PC-9 (cell line): ENCODE measurements at regions not wholly inside any gene's neighbourhood (a gene's known extent, or its start where the extent isn't known, plus 50 kb on each side); places are given as distances from the start of the nearest gene placed in this dataset.

Source experiments
- EZH2 ChIP-seq: fragments of 200-600 bp; sonication (generic); IDR thresholded peaks from 2 replicates; pipeline ENCODE4 v1.8.0; 2017; ENCODE audit warnings: antibody characterized with exemption, low read depth
- TF ChIP-seq, protein P1 (sequence below): fragments of 200-600 bp; sonication (generic); conservative IDR thresholded peaks from 2 replicates; pipeline ENCODE4 v1.6.1; 2017; ENCODE audit warnings: mixed run types, antibody characterized with exemption, mild to moderate bottlenecking, moderate library complexity

DNA sequence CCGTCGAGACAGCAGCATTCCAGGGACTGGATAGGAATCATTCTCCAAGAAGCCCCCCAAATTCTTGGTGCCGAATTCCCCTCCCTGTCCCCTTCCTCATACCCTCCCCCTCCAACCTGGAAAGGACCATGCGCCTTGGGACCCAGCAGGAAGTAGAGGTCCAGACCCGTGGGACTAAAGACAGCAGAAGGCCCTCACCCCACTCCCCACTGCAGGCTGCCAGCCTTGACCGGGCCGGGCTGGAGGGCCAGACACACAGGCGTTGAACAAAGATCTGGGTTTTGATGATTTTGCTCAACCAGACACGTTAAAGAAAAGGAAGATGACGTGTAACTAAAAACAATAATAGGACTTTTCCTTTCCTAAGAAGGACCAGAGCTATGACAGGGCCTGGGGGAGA, 286.5 kb downstream of the NPHP4 start:
- TF ChIP-seq, protein P1, sequence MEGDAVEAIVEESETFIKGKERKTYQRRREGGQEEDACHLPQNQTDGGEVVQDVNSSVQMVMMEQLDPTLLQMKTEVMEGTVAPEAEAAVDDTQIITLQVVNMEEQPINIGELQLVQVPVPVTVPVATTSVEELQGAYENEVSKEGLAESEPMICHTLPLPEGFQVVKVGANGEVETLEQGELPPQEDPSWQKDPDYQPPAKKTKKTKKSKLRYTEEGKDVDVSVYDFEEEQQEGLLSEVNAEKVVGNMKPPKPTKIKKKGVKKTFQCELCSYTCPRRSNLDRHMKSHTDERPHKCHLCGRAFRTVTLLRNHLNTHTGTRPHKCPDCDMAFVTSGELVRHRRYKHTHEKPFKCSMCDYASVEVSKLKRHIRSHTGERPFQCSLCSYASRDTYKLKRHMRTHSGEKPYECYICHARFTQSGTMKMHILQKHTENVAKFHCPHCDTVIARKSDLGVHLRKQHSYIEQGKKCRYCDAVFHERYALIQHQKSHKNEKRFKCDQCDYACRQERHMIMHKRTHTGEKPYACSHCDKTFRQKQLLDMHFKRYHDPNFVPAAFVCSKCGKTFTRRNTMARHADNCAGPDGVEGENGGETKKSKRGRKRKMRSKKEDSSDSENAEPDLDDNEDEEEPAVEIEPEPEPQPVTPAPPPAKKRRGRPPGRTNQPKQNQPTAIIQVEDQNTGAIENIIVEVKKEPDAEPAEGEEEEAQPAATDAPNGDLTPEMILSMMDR: no peak
- TF ChIP-seq EZH2: no peak
